ENCODE measurements at regions not wholly inside any gene's neighbourhood (a gene's known extent, or its start where the extent isn't known, plus 50 kb on each side); places are given as distances from the start of the nearest gene placed in this dataset.

DNA sequence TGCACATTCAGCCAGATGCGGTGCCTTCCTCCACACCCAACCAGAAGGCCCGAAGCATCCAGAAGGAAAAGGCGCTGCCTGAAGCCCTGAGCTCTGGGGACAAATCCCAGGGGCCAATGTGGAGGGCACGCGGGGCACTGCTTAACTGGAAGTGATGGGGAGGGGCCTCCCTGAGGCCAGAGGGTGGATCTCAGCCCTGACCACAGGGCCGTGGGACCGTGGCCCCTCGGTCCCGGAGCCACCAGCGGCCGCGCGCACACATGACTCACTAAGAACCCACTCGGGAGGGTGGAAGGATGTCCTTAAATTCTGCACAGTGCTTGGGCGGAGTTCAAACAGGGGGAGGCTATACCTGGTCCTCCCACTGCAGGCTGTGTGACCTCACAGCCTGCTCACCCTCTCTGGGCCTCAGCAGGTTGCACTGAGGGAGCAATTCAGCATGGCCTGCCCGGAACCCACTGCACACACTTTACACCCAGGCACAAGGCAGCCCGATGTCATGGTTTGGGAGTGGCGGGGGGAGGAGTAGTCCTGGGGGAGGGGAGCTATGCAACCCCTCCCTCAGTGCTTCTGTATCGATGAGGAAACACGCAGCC, 89.5 kb downstream of the RFLNA start:
- no peak overlapping the region for H3K27ac ChIP-seq (ENCODE audit: low read length)
- no peak overlapping the region for H3K9ac ChIP-seq (ENCODE audit: low read depth, low read length)
- H3K4me3 ChIP-seq (ENCODE audit: low read depth in 1 of 2, low read length in 2 of 2): no peak overlapping the region
- peaks cover 72% of the 10 kb centered on the region for H3K36me3 ChIP-seq (ENCODE audit: insufficient read depth, low read length)
- no peaks in the 10 kb centered on the region for H3K9me3 ChIP-seq (ENCODE audit: insufficient read depth, low read length, severe bottlenecking)
- no peak overlapping the region for H2AFZ ChIP-seq (ENCODE audit: low read depth, low read length)
- H3K4me2 ChIP-seq (ENCODE audit: insufficient read depth, low read length): no peak overlapping the region
- H3K79me2 ChIP-seq (ENCODE audit: insufficient read depth, low read length): no peaks in the 10 kb centered on the region
- H3K27me3 ChIP-seq (ENCODE audit: insufficient read depth, low read length, poor library complexity): no peaks in the 10 kb centered on the region
- no peak for TF ChIP-seq EZH2 (IDR thresholded peaks at IDR 0.05; ENCODE audit: borderline replicate concordance, low read depth, low read length, severe bottlenecking)
- no peak for TF ChIP-seq CTCF (IDR thresholded peaks at IDR 0.05; ENCODE audit: borderline replicate concordance, extremely low read depth, low read length, poor library complexity, severe bottlenecking)
- H3K4me1 ChIP-seq (ENCODE audit: insufficient read depth, low read length): no peaks in the 10 kb centered on the region
- no peak for DNase-seq
- H4K20me1 ChIP-seq (ENCODE audit: insufficient read depth, low read length): peaks cover 47% of the 10 kb centered on the region
- ATAC-seq (ENCODE audit: insufficient read depth, low read depth): no peak

- TF ChIP-seq EZH2 (IDR thresholded peaks at IDR 0.05; ENCODE audit: borderline replicate concordance, low read depth, low read length, severe bottlenecking) (no peak), CTCF (IDR thresholded peaks at IDR 0.05; ENCODE audit: borderline replicate concordance, extremely low read depth, low read length, poor library complexity, severe bottlenecking) (no peak)
- H3K4me2 ChIP-seq (ENCODE audit: insufficient read depth, low read length): no peak overlapping the region
- DNase-seq (no peak), ATAC-seq (ENCODE audit: insufficient read depth, low read depth) (no peak)
- H3K36me3 ChIP-seq (ENCODE audit: insufficient read depth, low read length): peaks cover 84% of the 10 kb centered on the region
- no peak overlapping the region for H2AFZ ChIP-seq (ENCODE audit: low read depth, low read length)
- H3K9ac ChIP-seq (ENCODE audit: low read depth, low read length): no peak overlapping the region
- peaks cover 52% of the 10 kb centered on the region for H4K20me1 ChIP-seq (ENCODE audit: insufficient read depth, low read length)
- no peaks in the 10 kb centered on the region for H3K79me2 ChIP-seq (ENCODE audit: insufficient read depth, low read length)
- H3K27me3 ChIP-seq (ENCODE audit: insufficient read depth, low read length, poor library complexity): no peaks in the 10 kb centered on the region
- no peaks in the 10 kb centered on the region for H3K4me1 ChIP-seq (ENCODE audit: insufficient read depth, low read length)
- no peak overlapping the region for H3K27ac ChIP-seq (ENCODE audit: low read length)
- H3K9me3 ChIP-seq (ENCODE audit: insufficient read depth, low read length, severe bottlenecking): no peaks in the 10 kb centered on the region
- no peak overlapping the region for H3K4me3 ChIP-seq (ENCODE audit: low read depth in 1 of 2, low read length in 2 of 2)
These were observed 88.1 kb downstream of the RFLNA start for GRCh38 chr12:124383028-124383427.

DNA sequence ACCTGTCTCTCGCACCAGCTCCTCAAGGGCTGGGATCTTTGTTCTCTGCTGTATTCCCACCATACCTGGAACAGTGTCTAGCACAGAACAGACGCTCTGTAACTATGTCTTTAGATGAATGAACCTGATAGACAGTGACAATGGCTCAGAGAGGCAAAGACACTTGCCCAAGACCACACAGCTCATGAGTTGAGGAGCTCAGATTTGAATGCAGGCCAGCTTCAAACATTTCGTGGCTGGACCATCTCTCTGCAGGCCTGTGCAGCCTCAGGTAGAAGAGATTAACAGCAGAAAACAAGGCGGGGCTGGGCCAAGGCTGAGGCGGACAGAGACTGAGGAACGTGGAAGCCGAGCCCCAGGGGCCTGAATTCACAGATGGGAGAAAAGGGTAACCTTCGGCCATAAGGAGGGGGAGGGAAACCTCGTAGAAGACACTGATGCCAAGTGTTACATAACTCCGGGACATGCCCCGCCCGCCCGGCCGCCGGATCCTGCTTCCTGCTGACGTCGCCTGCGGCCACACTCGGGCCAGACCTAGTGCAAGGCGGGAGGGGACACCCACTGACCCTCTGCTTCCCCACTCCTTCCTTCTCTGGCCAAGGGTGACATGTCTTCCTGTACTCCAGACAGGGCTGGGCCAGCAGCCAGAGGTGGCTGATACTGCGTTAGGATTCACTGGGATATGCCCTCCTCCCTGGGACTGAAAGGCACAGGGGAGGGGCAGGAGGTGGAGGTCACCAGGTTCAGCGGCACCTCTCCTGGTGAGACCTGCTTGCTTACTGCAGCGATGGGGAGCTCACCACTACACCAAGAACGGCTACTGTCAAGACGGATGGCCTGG, 86.8 kb downstream of the RFLNA start:
- peaks cover 50% of the 10 kb centered on the region for H4K20me1 ChIP-seq (ENCODE audit: insufficient read depth, low read length)
- TF ChIP-seq EZH2 (IDR thresholded peaks at IDR 0.05; ENCODE audit: borderline replicate concordance, low read depth, low read length, severe bottlenecking) (no peak), CTCF (IDR thresholded peaks at IDR 0.05; ENCODE audit: borderline replicate concordance, extremely low read depth, low read length, poor library complexity, severe bottlenecking) (no peak)
- no peaks in the 10 kb centered on the region for H3K9me3 ChIP-seq (ENCODE audit: insufficient read depth, low read length, severe bottlenecking)
- no peaks in the 10 kb centered on the region for H3K4me1 ChIP-seq (ENCODE audit: insufficient read depth, low read length)
- no peak overlapping the region for H2AFZ ChIP-seq (ENCODE audit: low read depth, low read length)
- no peak overlapping the region for H3K9ac ChIP-seq (ENCODE audit: low read depth, low read length)
- no peak overlapping the region for H3K4me3 ChIP-seq (ENCODE audit: low read depth in 1 of 2, low read length in 2 of 2)
- no peak overlapping the region for H3K27ac ChIP-seq (ENCODE audit: low read length)
- no peak overlapping the region for H3K4me2 ChIP-seq (ENCODE audit: insufficient read depth, low read length)
- H3K27me3 ChIP-seq (ENCODE audit: insufficient read depth, low read length, poor library complexity): no peaks in the 10 kb centered on the region
- DNase-seq (no peak), ATAC-seq (ENCODE audit: insufficient read depth, low read depth) (no peak)
- H3K36me3 ChIP-seq (ENCODE audit: insufficient read depth, low read length): peaks cover 95% of the 10 kb centered on the region
- H3K79me2 ChIP-seq (ENCODE audit: insufficient read depth, low read length): no peaks in the 10 kb centered on the region
